GM12874 (cell line): ENCODE measurements at regions not wholly inside any gene's neighbourhood (a gene's known extent, or its start where the extent isn't known, plus 50 kb on each side); places are given as distances from the start of the nearest gene placed in this dataset.

ENCODE experiments used
- CTCF ChIP-seq: IDR thresholded peaks from 2 replicates; pipeline ENCODE4 v1.5.1; 2011; ENCODE audit warnings: low read depth, mild to moderate bottlenecking, control low read depth, low read length, moderate library complexity; ENCODE audit not compliant: insufficient read depth

GRCh38 chr1:97007840-97008604 is 286.4 kb downstream of the PTBP2 start:
- no peak for TF ChIP-seq CTCF

DNA sequence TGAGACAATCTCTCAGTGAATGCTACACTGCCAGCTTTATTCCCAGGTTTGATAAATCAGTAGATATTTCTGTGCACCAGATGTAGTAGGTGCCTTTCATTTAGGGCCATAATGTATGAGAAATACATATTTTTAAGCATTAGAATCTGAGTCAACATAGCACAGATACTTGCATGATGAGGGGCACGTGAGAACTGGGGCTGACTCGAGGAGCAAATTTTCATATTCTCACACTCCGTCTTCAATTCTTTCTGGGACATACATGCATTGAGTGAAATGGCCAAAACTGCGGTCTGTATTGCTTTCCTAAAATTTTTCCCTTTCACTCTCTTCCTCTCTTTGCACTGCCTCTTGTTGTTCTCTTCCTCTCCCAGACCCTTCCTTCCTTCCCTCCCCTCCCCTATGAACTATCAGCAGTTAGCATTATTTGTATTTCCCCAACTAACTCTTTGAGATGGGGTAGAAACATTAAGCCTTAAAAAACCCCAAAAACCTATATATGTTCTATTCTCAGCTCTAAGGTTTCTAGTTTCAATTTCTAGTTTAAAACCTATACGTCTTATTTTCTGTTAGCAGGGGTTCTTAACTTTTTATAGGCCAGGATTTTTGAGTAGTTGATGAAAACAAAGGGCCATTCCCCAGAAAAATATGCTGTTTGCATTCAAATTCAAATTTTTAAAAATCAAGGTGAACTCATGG is 289.1 kb downstream of the PTBP2 start:
- TF ChIP-seq CTCF = no peak

DNA sequence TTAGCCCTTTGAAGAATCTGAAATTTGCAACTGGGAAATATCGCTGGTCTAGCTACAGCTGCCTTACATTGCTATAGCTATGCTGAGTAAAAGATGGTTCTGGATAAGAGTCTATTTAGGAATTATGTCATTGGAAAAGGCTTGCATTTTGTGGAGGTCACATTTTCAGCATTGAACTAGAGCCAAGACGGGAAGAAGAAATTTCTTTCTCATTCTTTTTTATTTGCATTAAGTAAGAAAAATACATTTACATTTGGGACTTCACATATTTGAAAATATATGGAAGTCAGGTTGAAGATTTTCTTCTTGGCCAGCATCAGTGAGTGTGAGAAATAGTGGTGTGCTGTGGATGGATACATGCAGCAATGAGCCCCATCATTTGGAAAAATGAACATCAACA is 291.6 kb downstream of the PTBP2 start:
- no peak for TF ChIP-seq CTCF

GRCh38 chr1:97013941-97014340 is 292.4 kb downstream of the PTBP2 start:
- TF ChIP-seq CTCF = no peak

GRCh38 chr1:97014426-97014825 is 292.8 kb downstream of the PTBP2 start:
- no peak for TF ChIP-seq CTCF

GRCh38 chr1:97017895-97018294 is 296.3 kb downstream of the PTBP2 start:
- no peak for TF ChIP-seq CTCF
